ENCODE measurements at regions not wholly inside any gene's neighbourhood (a gene's known extent, or its start where the extent isn't known, plus 50 kb on each side); places are given as distances from the start of the nearest gene placed in this dataset.

DNA sequence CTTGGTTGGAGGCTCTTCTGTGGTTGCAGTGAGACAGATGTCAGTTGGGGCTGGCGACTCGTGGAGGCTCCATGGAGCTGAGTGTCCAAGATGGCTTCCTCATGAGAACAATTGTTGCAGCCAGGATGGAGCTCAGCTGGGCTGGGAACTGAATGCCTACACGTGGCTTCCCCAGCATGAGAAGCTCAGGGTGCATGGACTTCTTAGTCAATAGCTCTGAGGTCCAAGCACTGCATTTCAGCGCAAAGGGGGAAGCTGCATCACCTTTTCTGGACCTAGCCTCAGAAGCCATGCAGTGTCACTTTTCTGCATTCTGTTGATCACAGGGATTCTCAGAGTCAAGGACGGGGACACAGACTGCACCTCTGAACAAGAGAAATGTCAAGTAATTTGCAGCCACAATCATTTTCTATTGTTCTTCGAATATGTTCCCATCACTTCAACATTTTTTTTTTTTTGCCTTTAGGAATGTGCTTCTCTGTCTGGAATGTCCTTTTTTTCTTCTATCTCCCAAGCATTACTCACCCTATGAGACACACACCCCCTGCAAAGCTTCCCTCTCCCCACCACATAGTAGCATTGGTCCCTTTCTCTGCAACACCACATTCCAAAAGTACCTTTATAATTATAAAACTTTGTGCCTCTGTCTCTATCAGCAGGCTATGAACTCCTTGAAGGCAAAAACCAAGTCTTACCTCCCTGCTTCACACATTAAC lies 57.5 kb upstream of the STK32A start:
- H3K27me3 ChIP-seq = no peaks in the 10 kb centered on the region
- in situ Hi-C loops (cut with MboI; ENCODE audit: low pct_ligation_motif_present in 1 of 4, low pct_unique_long_range_greater_than_20kb in 1 of 4, low sequenced_read_pairs in 3 of 4) = loop anchor here (25.0 kb wide), 1 partner anchor 640 kb away; no protein-coding TSS in a partner anchor
- TF ChIP-seq, protein P1, sequence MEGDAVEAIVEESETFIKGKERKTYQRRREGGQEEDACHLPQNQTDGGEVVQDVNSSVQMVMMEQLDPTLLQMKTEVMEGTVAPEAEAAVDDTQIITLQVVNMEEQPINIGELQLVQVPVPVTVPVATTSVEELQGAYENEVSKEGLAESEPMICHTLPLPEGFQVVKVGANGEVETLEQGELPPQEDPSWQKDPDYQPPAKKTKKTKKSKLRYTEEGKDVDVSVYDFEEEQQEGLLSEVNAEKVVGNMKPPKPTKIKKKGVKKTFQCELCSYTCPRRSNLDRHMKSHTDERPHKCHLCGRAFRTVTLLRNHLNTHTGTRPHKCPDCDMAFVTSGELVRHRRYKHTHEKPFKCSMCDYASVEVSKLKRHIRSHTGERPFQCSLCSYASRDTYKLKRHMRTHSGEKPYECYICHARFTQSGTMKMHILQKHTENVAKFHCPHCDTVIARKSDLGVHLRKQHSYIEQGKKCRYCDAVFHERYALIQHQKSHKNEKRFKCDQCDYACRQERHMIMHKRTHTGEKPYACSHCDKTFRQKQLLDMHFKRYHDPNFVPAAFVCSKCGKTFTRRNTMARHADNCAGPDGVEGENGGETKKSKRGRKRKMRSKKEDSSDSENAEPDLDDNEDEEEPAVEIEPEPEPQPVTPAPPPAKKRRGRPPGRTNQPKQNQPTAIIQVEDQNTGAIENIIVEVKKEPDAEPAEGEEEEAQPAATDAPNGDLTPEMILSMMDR (IDR thresholded peaks at IDR 0.05) = no peak
- TF ChIP-seq EP300 (IDR thresholded peaks at IDR 0.05; ENCODE audit: low read depth) = no peak
- no peak for TF ChIP-seq POLR2AphosphoS5 (IDR thresholded peaks at IDR 0.05)
- no peak for TF ChIP-seq POLR2A (IDR thresholded peaks at IDR 0.05)
- no peak overlapping the region for H3K27ac ChIP-seq
- no peaks in the 10 kb centered on the region for H3K4me1 ChIP-seq
- intact Hi-C loops (cut with DNase I; ENCODE audit: low total_unique reads) = no loop called here
- no peak overlapping the region for H3K4me3 ChIP-seq
- no peaks in the 10 kb centered on the region for H3K9me3 ChIP-seq
- H3K36me3 ChIP-seq = no peaks in the 10 kb centered on the region
- 83 to 87% methylated on average over 3 to 6 of the region's 6 CpGs for WGBS, 2 donors (ENCODE audit: low coverage in 1 of 2)
- no peak for DNase-seq

DNA sequence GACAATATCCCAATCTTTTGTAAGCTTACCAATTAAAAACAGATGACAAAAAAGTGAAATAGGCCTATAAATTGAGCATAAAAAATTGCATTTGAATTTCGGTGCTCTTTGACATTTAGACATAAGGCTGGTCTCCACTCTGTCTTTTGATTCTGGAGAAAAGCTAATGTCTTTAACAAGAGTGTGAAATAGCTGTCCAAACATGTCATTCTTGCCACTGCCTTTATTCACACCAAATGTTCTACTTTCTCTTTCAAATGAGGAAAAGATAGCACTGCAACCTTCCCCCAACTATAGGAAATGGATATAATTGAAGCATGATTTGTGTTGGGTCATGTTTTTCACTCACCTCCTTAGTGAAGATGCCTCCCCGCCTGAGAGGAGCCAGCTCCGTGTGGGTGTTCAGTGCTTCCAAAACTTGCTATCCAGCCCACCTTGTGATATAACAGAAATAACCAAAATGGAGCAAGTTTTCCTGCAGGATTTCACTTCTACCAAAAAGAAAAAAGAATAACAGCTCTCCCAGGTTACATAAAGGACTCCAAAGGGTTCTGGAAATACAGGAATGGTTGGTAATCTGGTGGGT lies 55.2 kb upstream of the STK32A start:
- Histone ChIP-seq H3K27ac (no peak overlapping the region), H3K4me3 (no peak overlapping the region), H3K27me3 (no peaks in the 10 kb centered on the region), H3K4me1 (no peaks in the 10 kb centered on the region), H3K9me3 (no peaks in the 10 kb centered on the region), H3K36me3 (no peaks in the 10 kb centered on the region)
- in situ Hi-C loops (cut with MboI; ENCODE audit: low pct_ligation_motif_present in 1 of 4, low pct_unique_long_range_greater_than_20kb in 1 of 4, low sequenced_read_pairs in 3 of 4) = loop anchor here (25.0 kb wide), 1 partner anchor 642 kb away; no protein-coding TSS in a partner anchor
- intact Hi-C loops (cut with DNase I; ENCODE audit: low total_unique reads) = loop anchor here (10.0 kb wide), 1 partner anchor 775 kb away; no protein-coding TSS in a partner anchor
- DNase-seq = no peak
- 67 to 69% methylated on average over 1 to 3 of the region's 3 CpGs for WGBS, 2 donors (ENCODE audit: low coverage in 1 of 2)
- TF ChIP-seq EP300 (IDR thresholded peaks at IDR 0.05; ENCODE audit: low read depth) (no peak), POLR2AphosphoS5 (IDR thresholded peaks at IDR 0.05) (no peak), POLR2A (IDR thresholded peaks at IDR 0.05) (no peak)
- TF ChIP-seq, protein P1 (IDR thresholded peaks at IDR 0.05) = no peak

DNA sequence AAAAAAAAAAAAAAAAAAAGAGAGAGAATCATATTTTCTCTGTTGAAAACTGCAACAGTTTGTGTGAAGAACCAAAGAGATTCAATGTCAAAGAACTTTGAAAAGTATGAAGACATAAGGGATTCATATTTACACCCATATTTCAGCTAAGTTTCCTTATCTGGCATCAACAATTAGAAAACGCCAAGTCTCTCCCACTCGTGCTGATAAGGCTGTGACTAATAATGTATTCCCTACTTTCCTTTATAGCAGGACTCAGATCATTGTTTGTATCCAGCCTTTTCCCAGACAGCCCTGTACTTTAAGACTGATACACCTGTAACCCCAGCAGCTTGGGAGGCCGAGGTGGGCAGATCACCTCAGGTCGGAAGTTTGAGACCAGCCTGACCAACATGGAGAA lies 54.1 kb upstream of the STK32A start:
- 86 to 90% methylated on average over 2 to 4 of the region's 4 CpGs for WGBS, 2 donors (ENCODE audit: low coverage in 1 of 2)
- Histone ChIP-seq H3K27ac (no peak overlapping the region), H3K36me3 (no peaks in the 10 kb centered on the region), H3K9me3 (no peaks in the 10 kb centered on the region), H3K4me3 (no peak overlapping the region), H3K27me3 (no peaks in the 10 kb centered on the region), H3K4me1 (no peaks in the 10 kb centered on the region)
- TF ChIP-seq, protein P1 (IDR thresholded peaks at IDR 0.05) = no peak
- no peak for TF ChIP-seq POLR2A (IDR thresholded peaks at IDR 0.05)
- no peak for TF ChIP-seq POLR2AphosphoS5 (IDR thresholded peaks at IDR 0.05)
- TF ChIP-seq EP300 (IDR thresholded peaks at IDR 0.05; ENCODE audit: low read depth) = no peak
- intact Hi-C loops (cut with DNase I; ENCODE audit: low total_unique reads) = loop anchor here (10.0 kb wide), 1 partner anchor 776 kb away; no protein-coding TSS in a partner anchor
- DNase-seq = no peak
- in situ Hi-C loops (cut with MboI; ENCODE audit: low pct_ligation_motif_present in 1 of 4, low pct_unique_long_range_greater_than_20kb in 1 of 4, low sequenced_read_pairs in 3 of 4) = loop anchor here (25.0 kb wide), 1 partner anchor 643 kb away; no protein-coding TSS in a partner anchor
